ENCODE measurements at regions not wholly inside any gene's neighbourhood (a gene's known extent, or its start where the extent isn't known, plus 50 kb on each side); places are given as distances from the start of the nearest gene placed in this dataset.

DNA sequence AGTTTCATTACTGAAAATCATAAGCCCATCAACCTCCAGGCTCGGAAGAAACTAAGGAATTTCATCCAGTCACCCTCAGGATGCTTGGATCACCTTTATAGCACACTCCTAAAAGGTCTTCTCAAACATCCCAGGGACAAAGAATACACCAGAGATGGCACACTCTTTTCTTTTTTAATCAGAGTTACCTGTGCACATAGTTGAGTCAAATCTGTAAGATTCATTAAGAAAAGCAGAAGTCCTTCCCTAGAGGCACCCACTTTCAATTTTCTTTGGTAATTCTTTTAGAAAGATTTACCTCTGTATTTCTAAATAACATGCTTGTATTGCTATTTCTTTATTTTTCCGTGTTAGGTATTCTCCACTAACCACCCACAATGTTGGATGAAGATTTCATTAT is 50.6 kb upstream of the IL6 start:
- TF ChIP-seq CTCF (IDR thresholded peaks at IDR 0.05) (no peak), POLR2A (IDR thresholded peaks at IDR 0.05) (no peak)

Data from thyroid gland (tissue), 4 donors.